Hepatocyte (in vitro differentiated cells): ENCODE measurements at regions not wholly inside any gene's neighbourhood (a gene's known extent, or its start where the extent isn't known, plus 50 kb on each side); places are given as distances from the start of the nearest gene placed in this dataset.

Experiments used
- DNase-seq: peaks from one replicate; pipeline ENCODE4 v3.0.0-alpha.2; 2016; ENCODE audit warnings: low spot score
- H2AFZ ChIP-seq: fragments of 200-600 bp; sonication (generic); 2 replicates; pipeline ENCODE4 v1.6.0; 2016; ENCODE audit warnings: antibody characterized with exemption, mild to moderate bottlenecking
- H3K27ac ChIP-seq: fragments of 200-600 bp; sonication (generic); 2 replicates; pipeline ENCODE4 v1.5.1; 2016; ENCODE audit warnings: mild to moderate bottlenecking
- H3K27me3 ChIP-seq: fragments of 200-600 bp; sonication (generic); 2 replicates; pipeline ENCODE4 v1.6.1; 2016
- H3K36me3 ChIP-seq: fragments of 200-600 bp; sonication (generic); replicated peaks from 2 replicates; pipeline ENCODE4 v1.5.1; 2016; ENCODE audit warnings: low read depth; ENCODE audit not compliant: insufficient read depth
- H3K4me1 ChIP-seq: fragments of 200-600 bp; sonication (generic); 2 replicates; pipeline ENCODE4 v1.5.1; 2016; ENCODE audit warnings: mild to moderate bottlenecking, moderate library complexity; ENCODE audit not compliant: insufficient read depth
- H3K4me2 ChIP-seq: fragments of 200-600 bp; sonication (generic); 2 replicates; pipeline ENCODE4 v1.6.0; 2016
- H3K4me3 ChIP-seq: fragments of 200-600 bp; sonication (generic); 2 replicates; pipeline ENCODE4 v1.5.1; 2016; ENCODE audit warnings: mild to moderate bottlenecking
- H3K79me2 ChIP-seq: fragments of 200-600 bp; sonication (generic); 2 replicates; pipeline ENCODE4 v1.6.0; 2017; ENCODE audit warnings: mild to moderate bottlenecking
- H3K9me2 ChIP-seq: fragments of 200-600 bp; sonication (generic); replicated peaks from 2 replicates; pipeline ENCODE4 v1.6.0; 2017; ENCODE audit warnings: mild to moderate bottlenecking; ENCODE audit not compliant: insufficient read depth
- H3K9me3 ChIP-seq: fragments of 200-600 bp; sonication (generic); 2 replicates; pipeline ENCODE4 v1.5.1; 2016; ENCODE audit warnings: low read depth, mild to moderate bottlenecking
- H4K20me1 ChIP-seq: fragments of 200-600 bp; sonication (generic); 2 replicates; pipeline ENCODE4 v1.6.0; 2016; ENCODE audit warnings: mild to moderate bottlenecking; ENCODE audit not compliant: insufficient read depth, poor library complexity, severe bottlenecking
- CTCF ChIP-seq: fragments of 200-600 bp; sonication (generic); IDR thresholded peaks from 2 replicates; pipeline ENCODE4 v1.5.1; 2016; ENCODE audit warnings: antibody characterized with exemption, mild to moderate bottlenecking; ENCODE audit not compliant: poor library complexity
- EZH2 ChIP-seq: fragments of 200-600 bp; sonication (generic); IDR thresholded peaks from 2 replicates; pipeline ENCODE4 v1.6.1; 2016; ENCODE audit warnings: antibody characterized with exemption, mild to moderate bottlenecking, borderline replicate concordance
- EZH2phosphoT487 ChIP-seq: fragments of 200-600 bp; sonication (generic); IDR thresholded peaks from one replicate; pipeline ENCODE4 v1.6.1; 2018; ENCODE audit warnings: antibody characterized with exemption, mild to moderate bottlenecking, low read depth, moderate library complexity; ENCODE audit not compliant: unreplicated experiment, severe bottlenecking
- WGBS: methylation state at CpG from one replicate; pipeline ENCODE4 v1.1.6; 2016; ENCODE audit warnings: low lambda C conversion rate; ENCODE audit errors: missing lambda C conversion rate; 5-methylcytosine and 5-hydroxymethylcytosine counted together

GRCh38 chr1:198927129-198927528 is 288.3 kb downstream of the PTPRC start:
- no peaks in the 10 kb centered on the region for H3K27me3 ChIP-seq
- H2AFZ ChIP-seq = no peak overlapping the region
- 95% methylated on average over 3 of the region's 3 CpGs for WGBS
- TF ChIP-seq EZH2 (no peak), CTCF (no peak), EZH2phosphoT487 (no peak)
- H3K9me3 ChIP-seq = no peaks in the 10 kb centered on the region
- H3K79me2 ChIP-seq = peaks cover 98% of the 10 kb centered on the region
- peaks cover 7% of the 10 kb centered on the region for H3K4me1 ChIP-seq
- H3K36me3 ChIP-seq = no peaks in the 10 kb centered on the region
- no peak overlapping the region for H3K27ac ChIP-seq
- H3K9me2 ChIP-seq = no peaks in the 10 kb centered on the region
- H3K4me2 ChIP-seq = no peak overlapping the region
- no peak overlapping the region for H3K4me3 ChIP-seq
- peaks cover 2% of the 10 kb centered on the region for H4K20me1 ChIP-seq
- no peak for DNase-seq

- 40% methylated on average over 4 of the region's 4 CpGs for WGBS
- no peaks in the 10 kb centered on the region for H3K27me3 ChIP-seq
- H3K79me2 ChIP-seq = peaks cover 100% of the 10 kb centered on the region
- peak overlapping the region; percentile 56 for H3K27ac ChIP-seq
- no peak overlapping the region for H3K4me3 ChIP-seq
- H3K4me1 ChIP-seq = peaks cover 7% of the 10 kb centered on the region
- peak; percentile 30 for DNase-seq
- no peaks in the 10 kb centered on the region for H3K36me3 ChIP-seq
- H3K4me2 ChIP-seq = peak overlapping the region; percentile 57
- H2AFZ ChIP-seq = no peak overlapping the region
- TF ChIP-seq EZH2phosphoT487 = no peak
- TF ChIP-seq CTCF = no peak
- TF ChIP-seq EZH2 = no peak
- H3K9me3 ChIP-seq = no peaks in the 10 kb centered on the region
- peaks cover 8% of the 10 kb centered on the region for H4K20me1 ChIP-seq
- H3K9me2 ChIP-seq = no peaks in the 10 kb centered on the region
Observed at GRCh38 chr1:198929111-198929604, 290.3 kb downstream of the PTPRC start.

- Histone ChIP-seq H3K79me2 (peaks cover 100% of the 10 kb centered on the region), H3K27ac (peak overlapping the region; percentile 56), H2AFZ (no peak overlapping the region), H3K4me2 (peak overlapping the region; percentile 57), H3K9me2 (no peaks in the 10 kb centered on the region), H3K27me3 (no peaks in the 10 kb centered on the region), H3K9me3 (no peaks in the 10 kb centered on the region), H3K36me3 (no peaks in the 10 kb centered on the region), H4K20me1 (peaks cover 8% of the 10 kb centered on the region), H3K4me1 (peaks cover 7% of the 10 kb centered on the region), H3K4me3 (no peak overlapping the region)
- DNase-seq = peak; percentile 21
- TF ChIP-seq EZH2 = no peak
- no peak for TF ChIP-seq EZH2phosphoT487
- no peak for TF ChIP-seq CTCF
- WGBS = 56% methylated on average over 9 of the region's 9 CpGs
Observed at GRCh38 chr1:198929961-198930599, 291.2 kb downstream of the PTPRC start.
